Esophagus muscularis mucosa (tissue), 4 donors: ENCODE measurements at regions not wholly inside any gene's neighbourhood (a gene's known extent, or its start where the extent isn't known, plus 50 kb on each side); places are given as distances from the start of the nearest gene placed in this dataset.
"Not testable (repeated sequence)": the region's sequence is repeated elsewhere in the genome, so short reads cannot be mapped to it uniquely, and the experiment has no call there.

Source experiments
- DNase-seq: peaks from one replicate; pipeline ENCODE4 v3.0.0-alpha.2; 2017; ENCODE audit errors: extremely low spot score
- H3K27ac ChIP-seq, 4 donors: fragments of 200-600 bp; sonication (generic); replicated peaks in 1 of 4; 1 replicate in 3 of 4; 2 replicates in 1 of 4; pipeline ENCODE4 v1.5.1; 2016 to 2019; ENCODE audit warnings: mild to moderate bottlenecking in 1 of 4
- H3K27me3 ChIP-seq, 4 donors: fragments of 200-600 bp; sonication (generic); one replicate each; pipeline versions ENCODE4 v1.5.1 to v1.6.0; 2016 to 2019
- H3K36me3 ChIP-seq, 4 donors: fragments of 200-600 bp; sonication (generic); one replicate each; pipeline ENCODE4 v1.5.1; 2016 to 2019
- H3K4me1 ChIP-seq, 4 donors: fragments of 200-600 bp; sonication (generic); one replicate each; pipeline ENCODE4 v1.5.1; 2016 to 2019
- H3K4me3 ChIP-seq, 4 donors: fragments of 200-600 bp; sonication (generic); 1 replicate in 2 of 4; 2 replicates in 2 of 4; pipeline ENCODE4 v1.5.1; 2016 to 2019; ENCODE audit warnings: mild to moderate bottlenecking in 4 of 4, moderate library complexity in 1 of 4
- H3K9me3 ChIP-seq, 4 donors: fragments of 200-600 bp; sonication (generic); 1 replicate in 3 of 4; 2 replicates in 1 of 4; pipeline ENCODE4 v1.5.1; 2016 to 2019
- EP300 ChIP-seq: sonication (generic); formaldehyde crosslinking; IDR thresholded peaks from one replicate; pipeline ENCODE4 v1.6.1; 2017; ENCODE audit warnings: antibody characterized with exemption
- POLR2A ChIP-seq: fragments of 450-650 bp; IDR thresholded peaks from one replicate; pipeline ENCODE4 v1.6.1; 2017; ENCODE audit warnings: antibody characterized with exemption, moderate library complexity, mild to moderate bottlenecking, low read depth
- POLR2AphosphoS5 ChIP-seq, 2 donors: sonication (generic); formaldehyde crosslinking; IDR thresholded peaks; one replicate each; pipeline ENCODE4 v1.6.1; 2017; ENCODE audit warnings: antibody characterized with exemption in 2 of 2
- WGBS: methylation state at CpG from one replicate; pipeline ENCODE4 v1.1.5; 2018; 5-methylcytosine and 5-hydroxymethylcytosine counted together
- intact Hi-C: fragments of 100-400 bp; cut with DNase I; formaldehyde crosslinking; loops from one replicate; pipeline ENCODE4 v1.15.1; 2023
- TF ChIP-seq, protein P1 (sequence below), 3 experiments: fragments of 200-600 bp in 2 of 3; fragments of 450-650 bp in 1 of 3; sonication (generic) in 2 of 3; IDR thresholded peaks; one replicate each; pipeline ENCODE4 v1.5.1; 2017 to 2019; ENCODE audit warnings: antibody characterized with exemption in 3 of 3, mild to moderate bottlenecking in 2 of 3, moderate library complexity in 1 of 3

GRCh38 chr7:57218196-57218716 is 86.0 kb upstream of the ZNF479 start:
- intact Hi-C loops, result no loop called here
- TF ChIP-seq EP300 (no peak), POLR2AphosphoS5 (IDR thresholded peaks at IDR 0.05) (no peak), POLR2A (no peak)
- TF ChIP-seq, protein P1, sequence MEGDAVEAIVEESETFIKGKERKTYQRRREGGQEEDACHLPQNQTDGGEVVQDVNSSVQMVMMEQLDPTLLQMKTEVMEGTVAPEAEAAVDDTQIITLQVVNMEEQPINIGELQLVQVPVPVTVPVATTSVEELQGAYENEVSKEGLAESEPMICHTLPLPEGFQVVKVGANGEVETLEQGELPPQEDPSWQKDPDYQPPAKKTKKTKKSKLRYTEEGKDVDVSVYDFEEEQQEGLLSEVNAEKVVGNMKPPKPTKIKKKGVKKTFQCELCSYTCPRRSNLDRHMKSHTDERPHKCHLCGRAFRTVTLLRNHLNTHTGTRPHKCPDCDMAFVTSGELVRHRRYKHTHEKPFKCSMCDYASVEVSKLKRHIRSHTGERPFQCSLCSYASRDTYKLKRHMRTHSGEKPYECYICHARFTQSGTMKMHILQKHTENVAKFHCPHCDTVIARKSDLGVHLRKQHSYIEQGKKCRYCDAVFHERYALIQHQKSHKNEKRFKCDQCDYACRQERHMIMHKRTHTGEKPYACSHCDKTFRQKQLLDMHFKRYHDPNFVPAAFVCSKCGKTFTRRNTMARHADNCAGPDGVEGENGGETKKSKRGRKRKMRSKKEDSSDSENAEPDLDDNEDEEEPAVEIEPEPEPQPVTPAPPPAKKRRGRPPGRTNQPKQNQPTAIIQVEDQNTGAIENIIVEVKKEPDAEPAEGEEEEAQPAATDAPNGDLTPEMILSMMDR (IDR thresholded peaks at IDR 0.05), result no peak
- DNase-seq, result no peak
- H3K36me3 ChIP-seq, result no peaks in the 10 kb centered on the region
- H3K27me3 ChIP-seq, result no peaks in the 10 kb centered on the region
- H3K27ac ChIP-seq, result no peak overlapping the region
- WGBS, result 70% methylated on average over 7 of the region's 7 CpGs
- no peak overlapping the region for H3K4me3 ChIP-seq
- H3K4me1 ChIP-seq, result no peaks in the 10 kb centered on the region
- H3K9me3 ChIP-seq, result peaks cover 0 to 21% (median 8%) of the 10 kb centered on the region in 4 donors

GRCh38 chr7:57220746-57221145 is 88.5 kb upstream of the ZNF479 start:
- intact Hi-C loops, result no loop called here
- no peak for TF ChIP-seq EP300
- TF ChIP-seq, protein P1 (IDR thresholded peaks at IDR 0.05), result no peak
- TF ChIP-seq POLR2AphosphoS5 (IDR thresholded peaks at IDR 0.05), result no peak
- no peak for TF ChIP-seq POLR2A
- Histone ChIP-seq H3K4me1 (no peaks in the 10 kb centered on the region), H3K27me3 (no peaks in the 10 kb centered on the region), H3K4me3 (no peak overlapping the region), H3K27ac (no peak overlapping the region), H3K9me3 (peaks cover 0 to 16% (median 6%) of the 10 kb centered on the region in 4 donors), H3K36me3 (no peaks in the 10 kb centered on the region)
- WGBS, result 90% methylated on average over 8 of the region's 8 CpGs
- DNase-seq, result no peak

DNA sequence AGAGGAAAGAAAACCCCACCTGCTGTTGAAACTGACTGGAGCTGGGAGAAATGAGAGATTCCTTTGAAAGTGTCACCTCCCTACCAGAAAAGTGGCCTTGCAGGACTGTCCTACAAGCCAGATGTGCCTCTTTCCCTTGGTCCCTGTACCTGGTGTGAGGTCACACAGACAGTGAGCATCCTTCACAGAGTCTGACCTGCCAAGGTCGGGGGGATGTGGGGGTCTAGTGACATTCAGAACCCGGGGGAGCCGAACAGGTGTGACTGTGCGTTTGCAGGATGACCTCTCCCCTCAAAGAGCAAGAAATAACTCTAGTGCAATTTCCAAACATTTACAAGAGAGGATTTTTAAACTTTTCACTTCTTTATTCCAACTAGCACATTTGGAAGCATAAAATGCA is 93.4 kb upstream of the ZNF479 start:
- no peak for TF ChIP-seq POLR2AphosphoS5 (IDR thresholded peaks at IDR 0.05)
- no peak for TF ChIP-seq EP300
- TF ChIP-seq POLR2A, result no peak
- TF ChIP-seq, protein P1 (IDR thresholded peaks at IDR 0.05), result no peak
- Histone ChIP-seq H3K9me3 (peaks cover 0 to 4% (median 0%) of the 10 kb centered on the region in 4 donors), H3K4me1 (no peaks in the 10 kb centered on the region), H3K36me3 (no peaks in the 10 kb centered on the region), H3K4me3 (no peak overlapping the region), H3K27me3 (no peaks in the 10 kb centered on the region), H3K27ac (no peak overlapping the region)
- WGBS, result 76% methylated on average over 4 of the region's 4 CpGs
- DNase-seq, result no peak
- intact Hi-C loops, result no loop called here

GRCh38 chr7:57241236-57241635 is 109.0 kb upstream of the ZNF479 start:
- 87% methylated on average over 6 of the region's 6 CpGs for WGBS
- DNase-seq, H3K4me3 ChIP-seq, H3K27me3 ChIP-seq, H3K36me3 ChIP-seq, H3K4me1 ChIP-seq, intact Hi-C loops, H3K27ac ChIP-seq: not testable (repeated sequence)
- peaks cover 0 to 43% (median 23%) of the 10 kb centered on the region in 4 donors for H3K9me3 ChIP-seq

GRCh38 chr7:57243551-57243950 is 111.3 kb upstream of the ZNF479 start:
- H3K4me1 ChIP-seq, result not testable (repeated sequence)

GRCh38 chr7:57244345-57244980 is 112.2 kb upstream of the ZNF479 start:
- H3K27me3 ChIP-seq, intact Hi-C loops, H3K4me1 ChIP-seq, H3K27ac ChIP-seq, H3K4me3 ChIP-seq, H3K36me3 ChIP-seq, DNase-seq: not testable (repeated sequence)
- WGBS, result 83% methylated on average over 5 of the region's 11 CpGs
- H3K9me3 ChIP-seq, result peaks cover 0 to 45% (median 19%) of the 10 kb centered on the region in 4 donors

More at GRCh38 chr7:57243551-57243950, 111.3 kb upstream of the ZNF479 start:
- DNase-seq, H3K27ac ChIP-seq, intact Hi-C loops, H3K4me3 ChIP-seq, H3K36me3 ChIP-seq, H3K27me3 ChIP-seq: not testable (repeated sequence)
- WGBS, result 81% methylated on average over 8 of the region's 8 CpGs
- H3K9me3 ChIP-seq, result peaks cover 0 to 45% (median 22%) of the 10 kb centered on the region in 4 donors
